Suprapubic skin (tissue), 4 donors: ENCODE measurements at regions not wholly inside any gene's neighbourhood (a gene's known extent, or its start where the extent isn't known, plus 50 kb on each side); places are given as distances from the start of the nearest gene placed in this dataset.

Experiments used
- CTCF ChIP-seq, 2 donors: fragments of 200-600 bp in 1 of 2; fragments of 450-650 bp in 1 of 2; sonication (generic) in 1 of 2; IDR thresholded peaks; one replicate each; pipeline ENCODE4 v1.5.1; 2016 to 2019; ENCODE audit warnings: antibody characterized with exemption in 2 of 2, mild to moderate bottlenecking in 1 of 2, moderate library complexity in 1 of 2
- EP300 ChIP-seq: sonication (generic); formaldehyde crosslinking; IDR thresholded peaks from one replicate; pipeline ENCODE4 v1.6.1; 2017; ENCODE audit warnings: antibody characterized with exemption
- POLR2A ChIP-seq, 2 donors: fragments of 450-650 bp; IDR thresholded peaks; one replicate each; pipeline ENCODE4 v1.6.1; 2017; ENCODE audit warnings: antibody characterized with exemption in 2 of 2, mild to moderate bottlenecking in 2 of 2, moderate library complexity in 2 of 2
- POLR2AphosphoS5 ChIP-seq, 3 donors: sonication (generic); formaldehyde crosslinking; IDR thresholded peaks; one replicate each; pipeline ENCODE4 v1.6.1; 2017; ENCODE audit warnings: antibody characterized with exemption in 3 of 3

DNA sequence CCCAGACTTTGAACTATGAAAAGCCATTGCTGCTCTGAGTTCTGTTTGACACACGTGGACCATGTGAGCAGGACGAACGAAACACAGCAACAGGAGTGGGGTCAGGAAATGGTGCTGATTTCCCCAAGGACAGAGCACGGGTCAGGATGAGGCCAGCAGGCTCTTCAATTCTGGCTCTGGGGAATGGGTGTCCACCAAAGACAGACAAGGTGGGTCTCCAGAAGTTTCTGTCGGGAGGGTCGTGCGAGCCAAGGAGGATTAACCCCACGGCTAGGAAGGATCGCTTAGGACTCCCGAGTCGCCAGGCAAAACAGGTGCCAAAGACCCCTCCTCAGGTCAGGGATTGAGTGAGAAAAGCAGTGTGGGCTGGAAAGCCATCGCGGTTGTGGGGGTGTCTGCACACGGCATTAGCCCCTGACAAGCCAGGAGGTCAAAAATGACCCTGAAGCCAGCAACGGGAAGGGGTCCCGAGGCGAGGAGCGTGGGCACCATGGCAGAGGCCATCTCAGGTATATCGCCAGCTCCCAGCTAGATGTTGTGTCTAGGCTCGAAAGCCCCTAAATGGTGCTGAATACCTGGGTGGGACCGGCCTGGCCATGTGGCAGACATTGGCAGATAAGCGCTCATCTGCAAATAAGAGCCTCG lies 213.9 kb upstream of the SALL3 start:
- TF ChIP-seq EP300 = no peak
- no peak for TF ChIP-seq CTCF (IDR thresholded peaks at IDR 0.05)
- TF ChIP-seq POLR2AphosphoS5 (IDR thresholded peaks at IDR 0.05) = no peak
- TF ChIP-seq POLR2A (IDR thresholded peaks at IDR 0.05) = no peak
